Pancreas (tissue), 10 donors: ENCODE measurements at regions not wholly inside any gene's neighbourhood (a gene's known extent, or its start where the extent isn't known, plus 50 kb on each side); places are given as distances from the start of the nearest gene placed in this dataset.

Source experiments
- ATAC-seq, 4 donors: fragments of 200-7000 bp; cut with Tn5 transposase; one replicate each; pipeline versions ENCODE4 v1.8.0 to v1.9.1; 2020; ENCODE audit warnings: mild to moderate bottlenecking in 4 of 4, moderate library complexity in 4 of 4
- DNase-seq, 6 donors: peaks; one replicate each; pipeline ENCODE4 v3.0.0-alpha.2; 2020
- FAIRE-seq: peaks from 2 replicates; lab custom pipeline; 2012; peaks lifted over from hg19 to GRCh38; lab: Jason Lieb, UNC
- H3K27ac ChIP-seq, 4 donors: fragments of 200-600 bp; sonication (generic); 1 replicate in 3 of 4; 2 replicates in 1 of 4; pipeline versions ENCODE4 v1.5.0 to v1.8.0; 2020
- H3K27me3 ChIP-seq, 4 donors: fragments of 200-600 bp; one replicate each; pipeline ENCODE4 v1.8.0; 2021
- H3K36me3 ChIP-seq, 3 donors: fragments of 200-600 bp; sonication (generic) in 1 of 3; one replicate each; pipeline versions ENCODE4 v1.5.0 to v1.8.0; 2020 to 2021
- H3K4me1 ChIP-seq, 3 donors: fragments of 200-600 bp; one replicate each; pipeline ENCODE4 v1.8.0; 2021
- H3K4me3 ChIP-seq, 4 donors: fragments of 200-600 bp; sonication (generic) in 2 of 4; one replicate each; pipeline versions ENCODE4 v1.5.0 to v1.8.0; 2020 to 2021
- H3K9me3 ChIP-seq, 4 donors: fragments of 200-600 bp; one replicate each; pipeline ENCODE4 v1.8.0; 2021
- WGBS, 2 donors: extraction: QIAGEN DNeasy Blood & Tissue Kit; methylation state at CpG; one replicate each; pipeline ENCODE4 v1.1.7; 2013; 5-methylcytosine and 5-hydroxymethylcytosine counted together
- intact Hi-C, 3 donors: fragments of 100-400 bp; cut with DNase I; formaldehyde crosslinking; loops; one replicate each; pipeline versions ENCODE4 v1.11.1 to v1.14.2; 2022
- TF ChIP-seq, protein P1 (sequence below), 4 donors: fragments of 200-600 bp; sonication (generic) in 3 of 4; IDR thresholded peaks; one replicate each; pipeline versions ENCODE4 v1.5.0 to v1.8.0; 2021; ENCODE audit warnings: antibody characterized with exemption in 4 of 4
- donor health status: healthy with polysubstance abuse.
- donor health status: DM: no; HTN: no; CAD: no; lungs with moderate emphysema.
- donor health status: DM: no; HTN: no; CAD: no.
- donor health status: control.
- donor health status: control.
- donor health status: Bipolar disorder and iron deficiency.
- donor health status: DM: yes; HTN: yes; CAD: no.
- donor health status: DM: no; HTN: no; CAD: no.
- donor health status: DM: no; HTN: no; CAD: no.
- donor health status: DM: yes; HTN: yes; CAD: no.

- H3K27ac ChIP-seq: no peak overlapping the region
- no peak for ATAC-seq
- TF ChIP-seq, protein P1, sequence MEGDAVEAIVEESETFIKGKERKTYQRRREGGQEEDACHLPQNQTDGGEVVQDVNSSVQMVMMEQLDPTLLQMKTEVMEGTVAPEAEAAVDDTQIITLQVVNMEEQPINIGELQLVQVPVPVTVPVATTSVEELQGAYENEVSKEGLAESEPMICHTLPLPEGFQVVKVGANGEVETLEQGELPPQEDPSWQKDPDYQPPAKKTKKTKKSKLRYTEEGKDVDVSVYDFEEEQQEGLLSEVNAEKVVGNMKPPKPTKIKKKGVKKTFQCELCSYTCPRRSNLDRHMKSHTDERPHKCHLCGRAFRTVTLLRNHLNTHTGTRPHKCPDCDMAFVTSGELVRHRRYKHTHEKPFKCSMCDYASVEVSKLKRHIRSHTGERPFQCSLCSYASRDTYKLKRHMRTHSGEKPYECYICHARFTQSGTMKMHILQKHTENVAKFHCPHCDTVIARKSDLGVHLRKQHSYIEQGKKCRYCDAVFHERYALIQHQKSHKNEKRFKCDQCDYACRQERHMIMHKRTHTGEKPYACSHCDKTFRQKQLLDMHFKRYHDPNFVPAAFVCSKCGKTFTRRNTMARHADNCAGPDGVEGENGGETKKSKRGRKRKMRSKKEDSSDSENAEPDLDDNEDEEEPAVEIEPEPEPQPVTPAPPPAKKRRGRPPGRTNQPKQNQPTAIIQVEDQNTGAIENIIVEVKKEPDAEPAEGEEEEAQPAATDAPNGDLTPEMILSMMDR (IDR thresholded peaks at IDR 0.05): no peak
These were observed 70.9 kb upstream of the TPRG1 start for GRCh38 chr3:189100866-189101265.

DNA sequence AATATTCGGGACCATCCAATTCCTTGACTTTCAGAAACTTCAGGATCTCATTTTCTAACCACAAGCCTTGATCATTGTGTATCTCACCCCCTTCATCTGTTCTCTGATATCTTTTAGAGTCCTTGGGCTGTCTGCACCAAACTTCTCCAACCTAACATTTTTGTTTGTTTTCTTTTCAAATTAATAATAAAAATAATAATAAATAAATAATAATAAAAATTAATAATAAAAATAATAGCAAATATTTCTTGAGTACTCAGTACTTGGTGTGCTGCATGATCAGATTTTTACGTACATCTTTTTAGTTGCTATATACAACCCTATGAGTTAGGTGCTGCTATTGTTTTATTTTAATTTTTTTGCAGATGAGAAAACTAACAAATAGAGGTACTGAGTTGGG, 70.2 kb upstream of the TPRG1 start:
- FAIRE-seq: no peak

More at GRCh38 chr3:189100866-189101265, 70.9 kb upstream of the TPRG1 start:
- H3K4me3 ChIP-seq: no peak overlapping the region
- H3K27me3 ChIP-seq: no peaks in the 10 kb centered on the region
- no peaks in the 10 kb centered on the region for H3K9me3 ChIP-seq
- 76 to 88% methylated on average over 2 of the region's 2 CpGs for WGBS, 2 donors
- intact Hi-C loops: no loop called here
- no peak for FAIRE-seq
- DNase-seq: no peak
- H3K4me1 ChIP-seq: no peaks in the 10 kb centered on the region
- H3K36me3 ChIP-seq: no peaks in the 10 kb centered on the region

DNA sequence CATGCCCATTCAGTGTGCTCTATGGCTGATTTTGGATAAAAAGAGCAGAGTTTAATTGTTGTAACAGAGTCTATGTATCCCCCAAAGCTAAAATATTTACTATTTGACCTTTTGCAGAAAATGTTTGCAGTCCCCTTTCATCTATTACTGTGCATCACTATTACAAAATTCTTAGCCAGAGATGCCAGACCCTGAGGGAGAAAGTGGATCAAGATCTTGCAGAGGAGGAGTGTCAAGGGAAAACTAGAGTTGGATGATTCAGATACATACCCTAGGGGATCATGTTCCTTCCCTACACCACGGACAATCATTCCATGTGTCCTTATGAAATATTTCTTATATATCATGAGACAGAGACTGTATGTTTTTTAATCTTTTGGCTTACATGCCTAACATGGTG, 68.6 kb upstream of the TPRG1 start:
- H3K27me3 ChIP-seq: no peaks in the 10 kb centered on the region
- no peaks in the 10 kb centered on the region for H3K36me3 ChIP-seq
- ATAC-seq (no peak), FAIRE-seq (no peak), DNase-seq (no peak)
- no peak overlapping the region for H3K27ac ChIP-seq
- no peak overlapping the region for H3K4me3 ChIP-seq
- H3K4me1 ChIP-seq: no peaks in the 10 kb centered on the region
- TF ChIP-seq, protein P1 (IDR thresholded peaks at IDR 0.05): no peak
- intact Hi-C loops: no loop called here
- H3K9me3 ChIP-seq: no peaks in the 10 kb centered on the region
- WGBS, 2 donors: 62 to 71% methylated on average over 1 of the region's 1 CpG

More for the DNA sequence above, 70.2 kb upstream of the TPRG1 start:
- H3K27me3 ChIP-seq: no peaks in the 10 kb centered on the region
- no peak for ATAC-seq
- no peak for DNase-seq
- H3K9me3 ChIP-seq: no peaks in the 10 kb centered on the region
- H3K4me3 ChIP-seq: no peak overlapping the region
- TF ChIP-seq, protein P1 (IDR thresholded peaks at IDR 0.05): no peak
- no peaks in the 10 kb centered on the region for H3K4me1 ChIP-seq
- no peak overlapping the region for H3K27ac ChIP-seq
- WGBS, 2 donors: 68 to 82% methylated on average over 2 of the region's 2 CpGs
- no peaks in the 10 kb centered on the region for H3K36me3 ChIP-seq
- intact Hi-C loops: no loop called here

DNA sequence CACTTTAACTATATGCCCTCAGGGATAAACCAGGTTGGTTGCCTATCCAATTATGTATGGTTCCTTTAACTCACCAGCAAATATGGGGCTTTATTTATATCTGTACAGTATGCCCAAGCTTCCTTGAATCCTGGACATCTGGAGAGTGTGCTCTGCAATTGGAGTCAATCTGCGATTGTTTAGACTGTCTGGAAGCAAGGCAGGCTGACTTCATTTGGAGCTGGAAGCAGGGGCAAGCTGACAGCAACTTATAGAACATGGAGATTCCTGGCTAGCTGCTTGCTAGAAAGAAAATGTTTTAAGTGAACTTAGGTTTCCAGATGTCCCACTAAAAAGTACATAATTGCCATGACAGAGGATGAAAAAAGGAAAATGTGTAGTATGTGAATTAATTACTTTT, 63.7 kb upstream of the TPRG1 start:
- FAIRE-seq: no peak
- 62 to 77% methylated on average over 1 of the region's 1 CpG for WGBS, 2 donors
- H3K27me3 ChIP-seq: no peaks in the 10 kb centered on the region
- no peak overlapping the region for H3K4me3 ChIP-seq
- no peak for ATAC-seq
- H3K27ac ChIP-seq: no peak overlapping the region
- intact Hi-C loops: no loop called here
- no peaks in the 10 kb centered on the region for H3K4me1 ChIP-seq
- no peak for DNase-seq
- no peaks in the 10 kb centered on the region for H3K36me3 ChIP-seq
- H3K9me3 ChIP-seq: no peaks in the 10 kb centered on the region
- TF ChIP-seq, protein P1 (IDR thresholded peaks at IDR 0.05): no peak

DNA sequence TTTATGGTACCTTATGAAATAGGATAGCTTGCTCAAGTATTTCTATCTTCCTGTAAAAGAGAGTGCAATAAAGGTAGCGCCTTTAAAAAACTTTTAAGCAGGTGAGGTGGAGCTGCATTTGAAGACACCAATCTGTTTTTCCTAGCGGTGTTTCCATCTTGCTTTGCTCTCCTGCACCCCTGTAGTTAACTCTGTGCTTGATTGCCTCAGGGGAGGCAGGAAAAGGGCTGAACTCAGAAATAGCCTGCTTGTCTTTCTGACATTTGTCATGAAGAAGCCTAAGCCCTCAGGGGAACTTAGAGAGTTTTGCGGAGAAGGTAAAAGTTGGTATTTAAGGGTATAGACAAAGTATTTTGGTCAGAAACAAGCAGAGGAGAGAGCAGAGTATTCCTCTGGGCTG, 63.0 kb upstream of the TPRG1 start:
- TF ChIP-seq, protein P1 (IDR thresholded peaks at IDR 0.05): no peak
- Histone ChIP-seq H3K27ac (no peak overlapping the region), H3K4me1 (no peaks in the 10 kb centered on the region), H3K27me3 (no peaks in the 10 kb centered on the region), H3K36me3 (no peaks in the 10 kb centered on the region), H3K4me3 (no peak overlapping the region), H3K9me3 (no peaks in the 10 kb centered on the region)
- WGBS, 2 donors: 75 to 76% methylated on average over 3 of the region's 3 CpGs
- DNase-seq (no peak), ATAC-seq (no peak), FAIRE-seq (no peak)
- intact Hi-C loops: no loop called here
